Aorta (tissue), 5 donors: ENCODE measurements at regions not wholly inside any gene's neighbourhood (a gene's known extent, or its start where the extent isn't known, plus 50 kb on each side); places are given as distances from the start of the nearest gene placed in this dataset.

ENCODE experiments used
- ATAC-seq: fragments of 200-7000 bp; cut with Tn5 transposase; one replicate; pipeline ENCODE4 v1.9.1; 2022; ENCODE audit warnings: moderate library complexity; ENCODE audit not compliant: low FRiP score
- DNase-seq, 2 donors: peaks; one replicate each; pipeline ENCODE4 v3.0.0-alpha.2; 2020
- H3K27ac ChIP-seq, 2 donors: one replicate each; pipeline ENCODE4 v1.5.1; 2013; ENCODE audit warnings: low read length in 2 of 2, mild to moderate bottlenecking in 2 of 2, moderate library complexity in 2 of 2, control low read depth in 1 of 2, inconsistent platforms in 1 of 2, low read depth in 1 of 2
- H3K27me3 ChIP-seq, 2 donors: one replicate each; pipeline ENCODE4 v1.6.1; 2013; ENCODE audit warnings: control low read depth in 1 of 2, low read length in 1 of 2, mild to moderate bottlenecking in 1 of 2, moderate library complexity in 1 of 2; ENCODE audit not compliant: insufficient read depth in 2 of 2, control insufficient read depth in 1 of 2
- H3K36me3 ChIP-seq, 2 donors: one replicate each; pipeline ENCODE4 v1.6.1; 2013; ENCODE audit warnings: control low read depth in 1 of 2, low read length in 1 of 2, mild to moderate bottlenecking in 1 of 2; ENCODE audit not compliant: insufficient read depth in 2 of 2, control insufficient read depth in 1 of 2
- H3K4me1 ChIP-seq, 2 donors: one replicate each; pipeline ENCODE4 v1.6.1; 2013; ENCODE audit warnings: low read length in 2 of 2, control low read depth in 1 of 2, mild to moderate bottlenecking in 1 of 2, moderate library complexity in 1 of 2; ENCODE audit not compliant: insufficient read depth in 2 of 2, control insufficient read depth in 1 of 2
- H3K4me3 ChIP-seq, 2 donors: one replicate each; pipeline ENCODE4 v1.5.1; 2013; ENCODE audit warnings: low read length in 2 of 2, control low read depth in 1 of 2, mild to moderate bottlenecking in 1 of 2
- H3K9me3 ChIP-seq: one replicate; pipeline ENCODE4 v1.6.1; 2013; ENCODE audit warnings: mild to moderate bottlenecking, low read length; ENCODE audit not compliant: control insufficient read depth
- WGBS, 2 donors: extraction: QIAGEN DNeasy Blood & Tissue Kit; methylation state at CpG; one replicate each; pipeline ENCODE4 v1.1.7; 2013; 5-methylcytosine and 5-hydroxymethylcytosine counted together
- intact Hi-C, 2 donors: fragments of 100-400 bp; cut with DNase I; formaldehyde crosslinking; loops; one replicate each; pipeline versions ENCODE4 v1.14.2 to v1.15.0; 2022
- donor health status: healthy with polysubstance abuse.
- donor health status: Bipolar disorder and iron deficiency.
- donor health status: DM: no; HTN: no; CAD: no.
- donor health status: DM: no; HTN: no; CAD: no.
- donor health status: DM: yes; HTN: yes; CAD: no.

DNA sequence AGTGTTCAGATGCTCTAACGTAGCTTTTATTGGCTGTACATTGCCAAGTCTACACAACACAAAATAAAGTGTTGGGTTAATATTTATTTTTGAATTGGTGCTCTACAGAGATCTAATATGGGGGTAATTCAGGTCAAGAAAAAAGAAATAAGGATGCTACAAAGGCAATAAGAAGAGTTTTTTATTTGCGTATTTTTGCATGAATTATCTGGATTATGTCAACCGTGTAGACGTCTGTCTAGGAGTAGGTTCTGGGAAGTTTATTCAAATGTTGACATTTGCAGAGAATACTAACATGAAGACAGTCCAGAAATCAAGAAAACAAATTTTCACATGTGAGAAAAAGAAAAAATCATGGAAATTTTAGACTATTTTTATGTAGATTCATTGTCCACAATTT, 876.7 kb upstream of the POU3F3 start:
- DNase-seq (no peak), ATAC-seq (no peak)
- intact Hi-C loops = no loop called here
- Histone ChIP-seq H3K9me3 (no peaks in the 10 kb centered on the region), H3K4me1 (no peaks in the 10 kb centered on the region), H3K27ac (no peak overlapping the region), H3K27me3 (no peaks in the 10 kb centered on the region), H3K36me3 (no peaks in the 10 kb centered on the region), H3K4me3 (no peak overlapping the region)
- 78 to 79% methylated on average over 4 of the region's 4 CpGs for WGBS, 2 donors

DNA sequence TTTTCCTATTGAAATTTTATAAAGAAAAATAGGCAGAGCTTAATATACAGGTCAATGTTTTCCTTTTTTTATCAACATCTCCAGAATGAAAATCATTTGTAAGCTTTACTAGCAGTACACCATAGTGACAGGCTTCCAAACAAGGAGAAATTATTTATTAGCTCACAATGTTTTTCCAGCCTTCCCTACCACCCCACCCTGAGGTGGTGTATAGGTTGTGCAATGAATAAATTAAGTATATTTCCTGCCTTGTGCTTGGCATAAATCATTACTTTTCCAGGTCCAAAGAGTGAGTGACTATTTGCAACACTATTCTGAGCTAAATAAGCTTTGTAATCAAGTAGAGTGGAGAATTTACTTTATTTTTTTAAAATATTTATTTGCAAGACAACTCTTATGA, 876.2 kb upstream of the POU3F3 start:
- Histone ChIP-seq H3K4me1 (no peaks in the 10 kb centered on the region), H3K4me3 (no peak overlapping the region), H3K27me3 (no peaks in the 10 kb centered on the region), H3K9me3 (no peaks in the 10 kb centered on the region), H3K36me3 (no peaks in the 10 kb centered on the region), H3K27ac (no peak overlapping the region)
- intact Hi-C loops = no loop called here
- no peak for ATAC-seq
- DNase-seq = no peak

DNA sequence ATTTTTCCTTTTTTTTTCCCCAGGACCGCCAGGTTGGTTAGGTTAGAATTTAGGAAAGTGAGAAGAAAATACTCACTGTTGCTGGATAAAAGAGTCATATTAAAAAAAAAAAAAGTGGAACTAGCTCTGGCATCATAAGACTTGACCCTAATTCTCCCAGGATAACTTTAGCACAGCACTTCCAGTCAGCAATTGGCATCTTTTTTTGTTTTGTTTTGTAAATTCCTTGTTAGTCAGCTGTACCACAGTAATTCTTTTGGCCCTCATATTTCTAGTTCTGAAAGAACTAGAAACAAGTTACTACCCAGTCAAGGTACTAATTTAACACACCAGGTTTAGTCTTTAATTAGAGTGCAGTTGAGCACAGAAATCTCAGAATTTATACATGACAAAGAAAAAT, 873.5 kb upstream of the POU3F3 start:
- no peak for DNase-seq
- Histone ChIP-seq H3K36me3 (no peaks in the 10 kb centered on the region), H3K4me3 (no peak overlapping the region), H3K27ac (no peak overlapping the region), H3K27me3 (no peaks in the 10 kb centered on the region), H3K9me3 (no peaks in the 10 kb centered on the region), H3K4me1 (no peaks in the 10 kb centered on the region)
- 82 to 90% methylated on average over 1 of the region's 1 CpG for WGBS, 2 donors
- intact Hi-C loops = no loop called here
- ATAC-seq = no peak

DNA sequence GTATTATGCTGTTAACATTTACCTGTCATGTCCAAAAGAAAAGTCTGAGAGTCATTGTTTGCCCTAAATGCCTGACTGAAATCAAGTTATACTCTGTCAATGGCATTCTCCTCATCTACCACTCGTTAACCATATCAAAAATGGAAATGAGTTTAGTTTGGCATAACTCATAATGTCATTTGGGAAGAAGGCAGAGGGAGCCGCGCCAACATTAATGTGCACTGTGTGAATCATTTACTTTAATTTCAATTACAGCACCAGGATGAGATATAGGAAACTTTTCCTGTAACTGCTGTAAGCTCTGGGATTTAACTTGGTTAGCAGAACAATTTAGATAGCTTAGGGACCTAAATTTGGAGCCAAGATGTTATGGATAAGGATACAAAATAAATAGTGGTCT, 871.2 kb upstream of the POU3F3 start:
- H3K36me3 ChIP-seq = no peaks in the 10 kb centered on the region
- no peaks in the 10 kb centered on the region for H3K9me3 ChIP-seq
- H3K27me3 ChIP-seq = no peaks in the 10 kb centered on the region
- DNase-seq (no peak), ATAC-seq (no peak)
- intact Hi-C loops = no loop called here
- no peak overlapping the region for H3K4me3 ChIP-seq
- no peak overlapping the region for H3K27ac ChIP-seq
- H3K4me1 ChIP-seq = no peaks in the 10 kb centered on the region
- 67 to 81% methylated on average over 3 of the region's 3 CpGs for WGBS, 2 donors

DNA sequence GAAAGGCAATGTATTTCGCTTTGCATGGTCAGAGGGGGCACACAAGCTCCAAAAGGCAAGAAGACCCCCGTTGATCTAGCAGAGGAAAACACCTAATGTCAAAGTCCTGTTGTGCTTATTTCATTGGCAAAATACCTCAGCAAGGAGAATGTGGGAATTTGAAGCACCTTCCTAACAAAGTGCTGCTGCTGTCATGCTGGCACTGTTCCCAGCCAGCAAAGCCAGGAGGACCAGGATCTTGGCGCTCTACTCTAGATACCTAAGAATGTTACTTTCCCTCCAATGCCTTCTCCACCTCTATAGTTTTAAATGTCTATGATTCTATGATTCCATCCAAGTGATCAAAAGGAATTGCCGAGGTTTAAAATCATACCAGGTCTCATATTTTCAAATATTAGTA, 867.9 kb upstream of the POU3F3 start:
- 65 to 76% methylated on average over 4 of the region's 4 CpGs for WGBS, 2 donors
- DNase-seq = no peak
- intact Hi-C loops = no loop called here

DNA sequence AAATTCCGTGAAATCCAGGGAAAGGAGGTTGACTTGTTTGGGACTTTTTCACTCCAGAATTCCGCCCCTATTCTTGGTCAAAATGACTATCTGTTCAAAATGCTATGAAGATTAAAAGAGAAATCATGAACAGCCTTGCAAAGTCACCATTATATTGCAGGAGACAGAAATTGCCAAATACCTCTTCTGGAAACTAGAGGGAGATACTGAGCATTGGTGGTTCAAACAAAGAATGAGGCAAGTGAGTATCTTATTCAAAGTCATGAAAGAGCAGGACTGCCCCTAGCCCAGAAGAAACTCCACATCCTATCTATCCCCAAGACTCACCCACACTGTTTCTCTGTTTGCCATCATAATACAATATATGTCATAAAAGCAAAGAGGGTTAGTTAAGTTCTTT, 862.3 kb upstream of the POU3F3 start:
- no peak overlapping the region for H3K27ac ChIP-seq
- DNase-seq (no peak), ATAC-seq (no peak)
- H3K4me3 ChIP-seq = no peak overlapping the region
- no peaks in the 10 kb centered on the region for H3K36me3 ChIP-seq
- 83 to 84% methylated on average over 2 of the region's 2 CpGs for WGBS, 2 donors
- intact Hi-C loops = no loop called here
- H3K27me3 ChIP-seq = peaks cover 0 to 1% of the 10 kb centered on the region in 2 donors
- no peaks in the 10 kb centered on the region for H3K4me1 ChIP-seq
- no peaks in the 10 kb centered on the region for H3K9me3 ChIP-seq

More for the DNA sequence above, 867.9 kb upstream of the POU3F3 start:
- no peak overlapping the region for H3K4me3 ChIP-seq
- H3K36me3 ChIP-seq = no peaks in the 10 kb centered on the region
- H3K4me1 ChIP-seq = no peaks in the 10 kb centered on the region
- H3K9me3 ChIP-seq = no peaks in the 10 kb centered on the region
- ATAC-seq = no peak
- no peaks in the 10 kb centered on the region for H3K27me3 ChIP-seq
- no peak overlapping the region for H3K27ac ChIP-seq

DNA sequence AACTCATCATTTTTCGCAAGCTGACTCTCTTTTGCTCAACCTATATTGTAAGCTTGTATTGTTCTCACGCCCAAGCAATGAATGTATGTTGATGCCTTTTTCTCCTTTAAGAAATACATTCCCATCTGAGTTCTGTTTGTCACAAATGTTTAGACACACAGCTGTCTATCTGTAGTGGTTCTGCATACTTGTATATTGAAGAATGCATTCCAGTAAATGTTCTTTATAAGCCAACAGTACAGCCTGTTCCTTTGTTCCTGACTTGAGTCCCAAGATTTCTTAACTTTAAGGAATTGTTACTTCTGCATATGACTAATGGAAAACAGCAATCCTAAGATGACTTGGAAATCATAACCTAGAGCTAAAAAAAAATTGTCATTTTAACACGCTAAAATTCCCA, 849.1 kb upstream of the POU3F3 start:
- intact Hi-C loops = no loop called here
- Histone ChIP-seq H3K4me3 (no peak overlapping the region), H3K9me3 (peaks cover 3% of the 10 kb centered on the region), H3K27ac (no peak overlapping the region), H3K36me3 (no peaks in the 10 kb centered on the region), H3K4me1 (no peaks in the 10 kb centered on the region), H3K27me3 (no peaks in the 10 kb centered on the region)
- ATAC-seq = no peak
- 85 to 87% methylated on average over 3 of the region's 3 CpGs for WGBS, 2 donors
- no peak for DNase-seq

DNA sequence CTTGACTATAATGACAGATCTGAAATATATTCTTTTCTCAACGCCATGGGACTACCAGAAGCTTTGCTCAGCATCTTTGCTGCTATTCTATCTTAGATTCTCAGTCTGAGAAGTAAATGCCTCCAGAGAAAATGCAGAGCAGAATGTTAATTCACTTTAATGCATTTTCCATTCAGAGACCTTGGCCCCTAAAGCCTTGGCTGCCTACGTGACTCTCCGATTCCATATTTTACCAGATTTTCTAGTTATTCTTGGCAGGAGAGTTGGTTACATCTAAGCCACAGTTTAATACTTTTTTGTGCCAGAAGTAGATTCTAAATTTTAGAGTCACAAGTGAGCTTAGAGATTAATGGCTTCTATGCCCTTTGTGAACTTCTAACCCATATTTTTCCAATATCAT, 837.1 kb upstream of the POU3F3 start:
- H3K4me3 ChIP-seq = no peak overlapping the region
- H3K27me3 ChIP-seq = no peaks in the 10 kb centered on the region
- DNase-seq (no peak), ATAC-seq (no peak)
- intact Hi-C loops = no loop called here
- WGBS, 2 donors = 47% methylated on average over 3 of the region's 3 CpGs
- no peaks in the 10 kb centered on the region for H3K9me3 ChIP-seq
- H3K27ac ChIP-seq = no peak overlapping the region
- no peaks in the 10 kb centered on the region for H3K36me3 ChIP-seq
- H3K4me1 ChIP-seq = no peaks in the 10 kb centered on the region

DNA sequence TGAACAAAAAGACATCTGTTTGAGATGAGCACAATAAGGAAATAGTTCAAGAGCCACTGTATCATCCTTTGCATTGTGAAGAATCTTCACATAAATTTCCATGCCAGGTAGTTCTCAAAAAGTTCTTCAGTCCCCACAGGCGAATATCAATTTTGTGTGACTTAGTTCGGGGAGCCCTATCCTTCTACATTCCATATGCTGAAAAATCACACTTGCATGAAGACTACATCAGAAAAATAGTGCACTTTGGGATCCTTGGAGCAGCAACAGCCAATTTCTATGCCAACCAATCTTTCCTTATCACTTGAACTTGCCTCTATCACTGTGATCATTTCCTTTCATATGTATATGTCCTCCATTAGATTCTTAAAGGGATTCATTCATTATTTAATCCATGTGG, 830.6 kb upstream of the POU3F3 start:
- peaks cover 2% of the 10 kb centered on the region for H3K9me3 ChIP-seq
- no peaks in the 10 kb centered on the region for H3K4me1 ChIP-seq
- no peaks in the 10 kb centered on the region for H3K36me3 ChIP-seq
- intact Hi-C loops = no loop called here
- no peak overlapping the region for H3K4me3 ChIP-seq
- no peak overlapping the region for H3K27ac ChIP-seq
- ATAC-seq = no peak
- no peak for DNase-seq
- H3K27me3 ChIP-seq = no peaks in the 10 kb centered on the region
- WGBS, 2 donors = 75 to 79% methylated on average over 2 of the region's 2 CpGs
